Lower leg skin (tissue), 4 donors: ENCODE measurements at regions not wholly inside any gene's neighbourhood (a gene's known extent, or its start where the extent isn't known, plus 50 kb on each side); places are given as distances from the start of the nearest gene placed in this dataset.

Experiments used
- DNase-seq, 2 donors: peaks; one replicate each; pipeline ENCODE4 v3.0.0-alpha.2; 2019; ENCODE audit warnings: low spot score in 2 of 2
- H3K4me3 ChIP-seq: fragments of 200-600 bp; sonication (generic); 2 replicates; pipeline ENCODE4 v1.5.1; 2017; ENCODE audit warnings: mild to moderate bottlenecking, low read depth; ENCODE audit not compliant: poor library complexity, severe bottlenecking
- CTCF ChIP-seq, 3 donors: fragments of 450-650 bp; IDR thresholded peaks; one replicate each; pipeline ENCODE4 v1.5.1; 2016; ENCODE audit warnings: antibody characterized with exemption in 3 of 3, mild to moderate bottlenecking in 3 of 3, moderate library complexity in 2 of 3
- POLR2A ChIP-seq, 2 donors: fragments of 450-650 bp; IDR thresholded peaks; one replicate each; pipeline ENCODE4 v1.6.1; 2016 to 2017; ENCODE audit warnings: antibody characterized with exemption in 2 of 2, mild to moderate bottlenecking in 1 of 2, moderate library complexity in 1 of 2
- WGBS, 2 donors: methylation state at CpG; one replicate each; pipeline ENCODE4 v1.1.5; 2018; 5-methylcytosine and 5-hydroxymethylcytosine counted together
- intact Hi-C: fragments of 100-400 bp; cut with DNase I; formaldehyde crosslinking; loops from one replicate; pipeline ENCODE4 v1.15.0; 2023; ENCODE audit warnings: low total_unique reads

- intact Hi-C loops: no loop called here
- no peak overlapping the region for H3K4me3 ChIP-seq
- TF ChIP-seq POLR2A (IDR thresholded peaks at IDR 0.05): no peak
- no peak for TF ChIP-seq CTCF (IDR thresholded peaks at IDR 0.05)
- WGBS, 2 donors: 48 to 50% methylated on average over 2 of the region's 2 CpGs
- DNase-seq: no peak
These were observed 837.3 kb downstream of the IPMK start for GRCh38 chr10:57430376-57430775.

GRCh38 chr10:57420881-57421280 lies 846.8 kb downstream of the IPMK start:
- intact Hi-C loops: no loop called here
- 85 to 86% methylated on average over 2 of the region's 2 CpGs for WGBS, 2 donors
- no peak overlapping the region for H3K4me3 ChIP-seq
- TF ChIP-seq CTCF (IDR thresholded peaks at IDR 0.05) (no peak), POLR2A (IDR thresholded peaks at IDR 0.05) (no peak)
- no peak for DNase-seq

GRCh38 chr10:57418476-57418875 lies 849.2 kb downstream of the IPMK start:
- no peak overlapping the region for H3K4me3 ChIP-seq
- TF ChIP-seq POLR2A (IDR thresholded peaks at IDR 0.05) (no peak), CTCF (IDR thresholded peaks at IDR 0.05) (no peak)
- WGBS, 2 donors: 89 to 92% methylated on average over 6 of the region's 6 CpGs
- DNase-seq: no peak
- intact Hi-C loops: no loop called here

GRCh38 chr10:57395923-57396322 lies 871.8 kb downstream of the IPMK start:
- no peak for TF ChIP-seq CTCF (IDR thresholded peaks at IDR 0.05)
- TF ChIP-seq POLR2A (IDR thresholded peaks at IDR 0.05): no peak
- WGBS, 2 donors: 69 to 80% methylated on average over 5 of the region's 5 CpGs
- intact Hi-C loops: no loop called here

GRCh38 chr10:57367412-57367811 lies 900.3 kb downstream of the IPMK start:
- TF ChIP-seq CTCF (IDR thresholded peaks at IDR 0.05): no peak
- TF ChIP-seq POLR2A (IDR thresholded peaks at IDR 0.05): no peak
- no peak overlapping the region for H3K4me3 ChIP-seq
- no peak for DNase-seq
- WGBS, 2 donors: 70 to 82% methylated on average over 5 of the region's 5 CpGs
- intact Hi-C loops: no loop called here

More at GRCh38 chr10:57395923-57396322, 871.8 kb downstream of the IPMK start:
- no peak overlapping the region for H3K4me3 ChIP-seq
- DNase-seq: no peak

- WGBS, 2 donors: 78 to 79% methylated on average over 2 of the region's 2 CpGs
- no peak for DNase-seq
- H3K4me3 ChIP-seq: no peak overlapping the region
- TF ChIP-seq POLR2A (IDR thresholded peaks at IDR 0.05) (no peak), CTCF (IDR thresholded peaks at IDR 0.05) (no peak)
- intact Hi-C loops: no loop called here
These were observed 904.9 kb downstream of the IPMK start for GRCh38 chr10:57362811-57363210.
